Muscle of arm (tissue), 1 donor: ENCODE measurements at regions not wholly inside any gene's neighbourhood (a gene's known extent, or its start where the extent isn't known, plus 50 kb on each side); places are given as distances from the start of the nearest gene placed in this dataset.
"Not testable (repeated sequence)": the region's sequence is repeated elsewhere in the genome, so short reads cannot be mapped to it uniquely, and the experiment has no call there.

Source experiments
- DNase-seq: peaks from one replicate; pipeline ENCODE4 v3.0.0-alpha.2; 2013

DNA sequence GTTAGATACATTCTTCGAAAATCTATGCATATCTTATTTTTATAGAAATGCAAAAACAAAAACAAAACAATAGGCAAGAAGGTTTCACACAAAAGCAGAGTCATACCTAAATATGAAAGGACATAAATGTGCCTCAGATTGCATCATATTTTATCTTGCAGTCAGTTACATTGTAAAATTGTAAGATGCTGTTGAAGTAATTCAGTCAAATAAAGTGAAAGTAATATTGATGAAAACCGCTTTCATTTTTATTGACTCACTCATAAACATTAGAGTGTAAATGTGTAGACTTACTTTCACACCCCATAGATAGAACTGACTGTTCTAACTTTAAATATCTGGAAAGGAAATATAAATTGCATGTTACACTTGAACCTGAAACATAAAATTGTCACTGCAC is 931.5 kb upstream of the NUDT12 start:
- DNase-seq: no peak

DNA sequence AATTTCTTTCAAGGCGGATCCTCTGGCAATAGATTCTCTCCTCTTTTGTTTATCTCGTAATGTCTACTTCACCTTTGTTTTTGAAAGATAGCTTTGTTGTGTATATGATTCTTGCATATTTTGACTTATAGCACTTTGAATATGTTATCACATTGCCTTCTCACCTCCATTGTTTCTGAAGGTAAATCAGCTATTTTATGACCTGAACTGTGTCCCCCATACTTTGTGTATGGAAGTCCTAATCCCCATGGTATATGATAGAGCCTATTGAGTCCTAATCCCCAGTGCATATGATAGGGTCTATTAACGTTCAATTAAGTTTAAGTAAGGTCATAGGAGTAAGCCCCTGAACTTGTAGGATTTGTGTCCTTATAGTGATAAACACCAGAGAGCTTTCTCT is 910.2 kb upstream of the NUDT12 start:
- no peak for DNase-seq

DNA sequence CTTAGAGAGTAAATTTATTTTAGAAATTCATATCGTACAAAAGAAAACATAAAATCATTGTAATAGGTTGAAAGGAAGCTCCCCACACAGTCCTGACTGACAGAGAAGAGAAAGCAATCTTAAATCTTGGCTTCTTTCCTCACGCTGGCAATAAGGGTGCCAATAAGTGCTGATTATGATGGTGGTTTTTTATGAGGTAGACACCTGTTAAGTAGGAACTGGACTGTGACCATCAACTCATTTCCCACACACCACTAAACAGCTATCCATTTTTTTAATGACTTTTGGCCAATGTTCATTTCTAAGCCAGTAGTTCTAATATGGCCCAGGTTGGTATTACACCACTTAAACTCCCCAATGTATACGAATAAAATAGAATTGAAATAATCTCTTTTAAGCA is 893.5 kb upstream of the NUDT12 start:
- no peak for DNase-seq

DNA sequence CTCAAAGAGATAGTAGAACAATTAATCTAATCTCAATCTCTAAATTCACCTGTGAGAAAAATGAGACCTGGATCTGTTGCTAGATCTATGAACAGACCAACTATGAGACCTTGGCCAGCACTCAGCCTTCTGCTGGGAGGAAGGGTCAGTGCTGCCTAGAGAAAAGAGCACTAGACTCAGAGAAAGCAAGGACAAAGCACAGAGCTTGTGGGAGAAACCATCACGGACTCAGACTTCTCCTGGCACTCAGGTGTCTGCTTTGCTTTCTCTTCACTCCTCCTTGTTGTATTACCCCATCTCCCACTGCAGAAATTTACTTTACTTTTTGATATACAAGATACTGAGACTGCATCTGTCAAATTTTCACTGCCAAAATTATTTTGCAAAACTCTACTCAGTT is 890.0 kb upstream of the NUDT12 start:
- no peak for DNase-seq

DNA sequence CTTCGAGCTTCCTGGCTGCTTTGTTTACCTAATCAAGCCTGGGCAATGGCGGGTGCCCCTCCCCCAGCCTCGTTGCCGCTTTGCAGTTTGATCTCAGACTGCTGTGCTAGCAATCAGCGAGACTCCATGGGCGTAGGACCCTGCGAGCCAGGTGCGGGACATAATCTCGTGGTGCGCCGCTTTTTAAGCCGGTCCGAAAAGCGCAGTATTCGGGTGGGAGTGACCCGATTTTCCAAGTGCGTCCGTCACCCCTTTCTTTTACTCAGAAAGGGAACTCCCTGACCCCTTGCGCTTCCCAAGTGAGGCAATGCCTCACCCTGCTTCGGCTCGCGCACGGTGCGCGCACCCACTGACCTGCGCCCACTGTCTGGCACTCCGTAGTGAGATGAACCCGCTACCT is 889.3 kb upstream of the NUDT12 start:
- DNase-seq: not testable (repeated sequence)

DNA sequence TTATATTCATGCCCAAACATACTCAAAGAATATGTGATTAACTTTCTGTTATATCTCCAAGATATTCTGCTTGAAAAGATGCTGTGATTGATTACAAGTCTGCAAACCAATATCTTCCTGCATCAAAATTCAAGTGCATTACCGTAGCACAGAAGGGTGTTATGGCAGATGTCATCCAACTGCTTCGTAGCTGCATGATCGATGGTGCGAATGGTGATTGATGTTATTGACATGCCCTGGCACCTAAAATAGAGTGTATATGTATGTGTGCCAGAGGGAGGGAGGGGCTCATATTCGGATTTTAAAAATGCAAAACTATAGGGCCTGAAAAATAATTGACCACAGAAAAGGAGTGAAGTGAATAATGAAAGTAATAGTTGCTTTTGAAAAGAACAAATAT is 882.1 kb upstream of the NUDT12 start:
- no peak for DNase-seq

DNA sequence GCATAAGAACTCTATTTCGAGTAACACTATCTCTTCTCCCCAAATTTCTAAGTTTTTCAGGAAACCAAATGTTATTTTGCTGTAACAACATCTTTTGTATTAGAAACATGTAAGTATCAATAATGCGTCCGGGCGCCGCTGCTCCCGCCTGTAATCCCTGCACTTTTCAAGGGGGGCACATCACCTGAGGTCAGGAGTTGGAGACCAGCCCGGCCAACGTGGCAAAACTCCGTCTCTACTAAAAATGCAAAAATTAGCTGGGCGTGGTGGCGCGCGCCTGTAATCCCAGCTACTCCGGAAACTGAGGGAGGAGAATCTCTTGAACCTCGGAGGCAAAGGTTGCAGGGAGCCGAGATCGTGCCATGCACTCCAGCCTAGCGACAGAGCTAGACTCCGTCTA is 881.1 kb upstream of the NUDT12 start:
- DNase-seq: no peak

DNA sequence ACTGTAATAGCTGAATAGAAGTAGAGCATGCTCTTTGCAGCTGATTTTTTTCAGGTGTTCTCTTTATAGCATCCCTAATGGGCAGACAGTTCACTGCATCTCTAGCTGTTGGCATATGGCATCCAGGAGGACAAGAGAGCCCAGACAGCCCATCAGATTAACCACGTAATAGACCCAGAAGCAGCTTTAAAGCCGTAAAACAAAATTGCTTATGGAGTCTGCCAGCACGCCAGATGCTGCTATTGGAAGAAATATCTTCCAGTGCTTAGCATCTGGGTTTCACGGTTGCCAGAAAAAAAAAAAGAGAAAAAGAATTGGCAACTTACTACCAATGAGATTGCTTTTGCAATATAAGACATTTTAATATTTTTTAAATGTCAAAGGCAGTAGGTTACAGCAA is 869.4 kb upstream of the NUDT12 start:
- DNase-seq: peak; percentile 71

DNA sequence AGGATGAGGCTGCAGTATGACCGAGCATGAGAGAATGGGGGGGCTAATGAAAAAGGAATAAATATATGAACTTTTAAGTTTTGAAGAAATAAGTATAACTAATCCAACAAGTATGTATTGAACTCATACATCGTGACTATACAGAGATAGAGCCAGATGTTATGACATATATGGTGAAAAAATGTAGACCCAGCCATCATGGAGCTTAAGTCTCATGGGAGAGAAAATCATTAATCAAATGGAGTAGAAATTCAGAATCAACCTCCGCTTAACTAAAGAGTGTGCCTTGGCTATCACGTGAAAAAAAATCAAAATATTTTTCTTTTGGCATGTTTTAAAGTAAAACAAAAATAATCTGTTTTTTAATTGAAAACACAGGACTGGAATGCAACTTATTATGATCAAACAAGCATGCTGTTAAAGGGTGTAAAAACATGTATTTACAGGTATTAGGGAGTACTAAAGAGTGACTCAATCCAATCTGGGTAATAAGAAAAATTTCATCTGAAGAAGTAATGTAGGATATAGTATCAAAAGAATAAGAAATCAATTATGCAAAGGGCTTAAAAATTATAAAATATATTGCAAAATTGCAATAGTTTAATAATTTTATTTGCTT is 868.5 kb upstream of the NUDT12 start:
- peak; percentile 21 for DNase-seq

DNA sequence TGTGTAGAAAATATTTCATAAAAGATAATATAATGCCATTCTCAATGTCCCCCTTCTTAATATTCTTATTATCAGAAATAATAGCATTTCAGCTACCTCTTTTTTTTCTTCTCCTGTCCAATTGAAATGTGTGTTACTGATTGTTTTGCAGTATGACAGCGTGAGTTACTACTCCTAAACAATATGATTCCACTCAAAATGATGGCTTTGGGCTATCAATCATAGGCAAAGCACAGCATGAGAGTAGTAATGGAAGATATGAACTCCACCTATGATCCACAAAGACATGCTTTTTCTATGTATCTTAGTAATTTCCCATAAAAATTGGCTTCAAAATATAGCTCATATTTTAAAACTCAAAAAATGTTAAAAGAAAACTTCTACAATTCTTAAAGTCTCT is 867.3 kb upstream of the NUDT12 start:
- no peak for DNase-seq

DNA sequence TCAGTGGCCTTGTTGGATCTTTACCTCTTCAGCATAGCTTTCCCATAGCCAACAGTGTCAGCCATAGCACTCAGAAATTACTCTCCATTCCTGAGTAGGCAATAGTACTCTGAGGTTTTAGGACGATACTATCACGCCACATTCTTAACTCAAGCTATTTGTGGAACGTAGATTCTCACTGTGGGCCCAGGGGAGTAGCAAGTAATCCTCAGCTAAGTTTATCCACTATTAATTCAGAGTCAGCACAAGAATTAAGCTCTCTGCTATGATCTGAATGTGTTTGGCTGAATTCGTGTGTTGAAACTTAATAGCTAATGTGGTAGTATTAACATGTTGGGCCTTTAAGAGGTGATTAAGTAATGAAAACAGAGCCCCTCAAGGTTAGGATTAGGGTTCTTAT is 858.8 kb upstream of the NUDT12 start:
- no peak for DNase-seq

DNA sequence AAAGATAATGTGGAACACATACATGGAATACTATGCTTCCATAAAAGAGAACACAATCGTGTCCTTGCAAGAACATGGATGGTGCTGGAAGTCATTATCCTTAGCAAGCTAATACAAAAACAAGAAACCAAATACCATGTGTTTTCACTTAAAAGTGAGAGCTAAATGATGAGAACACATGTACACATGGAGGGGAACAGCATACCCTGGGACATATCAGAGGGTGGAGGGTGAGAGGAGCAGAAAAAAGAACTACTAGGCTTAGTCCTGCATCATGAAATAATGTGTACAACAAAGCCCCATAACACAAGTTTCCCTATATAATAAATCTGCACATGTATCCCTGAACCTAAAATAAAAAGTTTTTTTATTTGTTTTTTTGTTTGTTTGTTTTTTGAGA is 855.5 kb upstream of the NUDT12 start:
- DNase-seq: no peak

DNA sequence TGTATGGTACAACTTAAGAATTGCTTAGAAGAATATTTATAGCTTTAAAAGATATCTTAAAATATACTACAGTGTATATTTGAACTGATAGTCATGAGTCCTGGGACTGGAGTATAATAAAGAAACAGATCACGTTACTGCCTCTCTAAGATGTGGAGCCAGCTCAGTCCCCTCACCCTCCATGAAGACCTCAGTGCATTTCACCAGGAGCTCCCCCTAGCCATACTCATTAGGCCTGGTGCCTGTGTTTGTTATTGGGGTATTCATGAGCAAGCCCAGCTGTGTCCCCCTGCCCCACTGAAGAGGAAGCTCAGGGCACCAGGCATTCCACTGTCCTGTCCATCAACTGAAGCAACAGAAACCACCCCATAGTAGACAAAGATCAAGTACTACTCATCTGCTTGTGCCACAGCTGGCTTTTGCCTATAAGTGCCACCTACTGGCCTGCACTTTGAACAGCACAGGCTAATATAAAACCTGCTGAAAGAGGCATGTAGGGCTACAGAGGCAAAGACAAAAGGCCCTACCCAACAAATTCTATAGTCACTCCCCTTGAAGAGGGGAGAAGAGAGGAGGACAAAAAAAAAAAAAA is 850.2 kb upstream of the NUDT12 start:
- DNase-seq: no peak

DNA sequence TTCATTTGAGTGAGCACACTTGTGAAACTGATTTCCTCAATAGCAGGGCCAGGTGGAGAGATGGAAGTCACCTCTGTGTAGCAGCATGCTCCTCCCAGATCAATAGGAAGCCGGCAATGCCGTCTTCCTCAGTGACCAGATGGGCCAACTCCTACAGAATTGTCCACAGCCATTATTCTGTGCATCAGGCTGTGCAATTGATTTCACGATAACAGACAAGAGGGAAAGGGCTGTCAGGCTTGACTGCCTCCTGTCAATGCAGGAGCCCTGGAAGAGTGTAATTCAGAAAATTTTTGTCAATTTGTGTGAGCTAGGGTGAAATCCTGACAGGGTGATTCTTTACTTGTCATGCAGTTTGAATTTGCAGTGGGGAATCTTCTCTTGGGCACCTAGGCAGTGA is 838.4 kb upstream of the NUDT12 start:
- DNase-seq: no peak

DNA sequence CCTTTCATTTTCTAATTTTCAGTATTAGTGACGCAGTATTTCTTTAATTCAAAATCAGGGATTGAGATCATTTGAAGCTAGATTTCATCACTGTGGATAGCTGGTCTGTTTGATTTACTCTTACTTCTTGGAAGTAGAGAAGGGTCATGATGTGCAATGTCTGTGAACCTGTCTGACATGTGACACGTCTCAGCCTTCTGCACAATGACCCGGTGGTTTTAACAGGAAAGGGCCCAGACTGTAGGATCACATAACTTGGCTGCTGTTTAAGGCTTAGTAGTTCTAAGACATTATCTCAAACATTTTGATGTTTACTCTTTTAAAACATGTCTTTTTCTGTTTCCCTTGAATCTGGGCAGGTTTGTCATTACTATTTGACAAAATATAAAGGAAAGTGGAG is 823.3 kb upstream of the NUDT12 start:
- no peak for DNase-seq

DNA sequence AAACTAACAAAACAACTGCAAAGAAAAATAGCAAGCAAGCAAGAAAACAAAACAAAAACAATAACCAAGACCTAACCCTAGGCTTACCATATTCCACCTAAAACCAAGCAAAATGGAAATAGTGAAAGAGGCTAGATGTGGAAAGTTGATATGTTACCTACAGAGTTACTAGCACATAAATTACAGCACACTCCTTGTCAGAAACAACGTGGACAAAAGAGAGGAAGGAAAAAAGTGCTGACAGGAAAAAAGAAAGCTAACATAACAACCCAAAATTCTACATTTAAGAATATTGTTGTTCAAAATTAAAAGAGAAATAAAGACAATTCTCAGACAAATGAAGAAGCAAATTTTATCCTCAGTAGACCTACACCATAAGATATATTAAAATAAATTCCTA is 812.8 kb upstream of the NUDT12 start:
- no peak for DNase-seq

DNA sequence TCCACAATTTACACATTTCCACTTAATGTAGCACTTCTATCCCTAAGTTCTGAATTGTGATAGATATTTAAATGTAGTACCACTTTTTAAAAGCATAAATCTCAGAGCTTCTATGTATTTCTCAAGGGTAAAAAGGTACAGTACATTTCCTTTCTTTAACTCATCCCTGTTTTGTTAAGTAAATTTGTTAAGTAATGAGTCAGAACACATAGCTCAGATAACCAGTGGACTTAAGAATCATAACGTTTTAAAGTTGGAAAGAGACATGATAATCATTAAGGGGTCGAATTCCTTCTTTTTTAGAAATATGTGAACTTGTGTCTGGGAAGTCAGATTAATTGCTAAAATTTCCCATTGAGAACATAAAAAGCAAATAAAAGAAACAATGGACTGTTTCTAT is 810.2 kb upstream of the NUDT12 start:
- DNase-seq: no peak

DNA sequence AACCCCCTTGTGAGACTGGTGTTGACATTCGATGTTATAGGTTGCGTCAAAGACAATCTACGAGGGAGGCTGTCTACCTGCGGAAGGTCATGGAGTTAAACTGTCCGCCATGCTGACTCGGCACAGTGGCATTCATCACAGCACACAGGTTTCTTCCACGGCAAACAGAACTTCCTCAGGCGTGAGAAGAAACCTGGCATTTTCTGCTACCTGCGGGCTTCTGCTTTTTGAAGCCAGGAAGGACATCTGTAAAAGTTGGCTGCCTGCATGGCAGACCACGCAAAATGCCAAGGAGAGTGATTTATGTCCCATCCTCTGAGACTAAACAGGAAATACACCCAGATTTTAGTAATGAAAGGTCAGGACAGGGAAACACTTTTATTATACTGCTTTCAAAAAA is 809.8 kb upstream of the NUDT12 start:
- DNase-seq: no peak

DNA sequence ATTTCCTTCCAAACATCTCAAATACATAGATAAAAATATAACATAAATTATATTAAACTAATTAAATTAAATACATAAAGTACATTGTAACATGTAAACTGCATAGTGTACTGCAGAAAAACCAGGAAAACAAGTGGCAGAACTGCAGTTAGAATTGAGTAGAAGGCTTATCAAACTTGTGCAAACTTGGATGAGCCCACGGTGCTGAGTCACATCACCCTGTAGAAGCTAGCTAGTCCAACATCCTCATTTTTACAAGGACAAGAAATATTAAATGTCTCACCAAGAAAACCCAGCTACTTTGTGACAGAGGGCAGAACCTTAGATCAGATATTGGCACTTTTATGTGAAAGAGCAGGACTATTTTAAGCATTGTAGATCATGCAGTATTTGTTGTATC is 807.9 kb upstream of the NUDT12 start:
- no peak for DNase-seq

DNA sequence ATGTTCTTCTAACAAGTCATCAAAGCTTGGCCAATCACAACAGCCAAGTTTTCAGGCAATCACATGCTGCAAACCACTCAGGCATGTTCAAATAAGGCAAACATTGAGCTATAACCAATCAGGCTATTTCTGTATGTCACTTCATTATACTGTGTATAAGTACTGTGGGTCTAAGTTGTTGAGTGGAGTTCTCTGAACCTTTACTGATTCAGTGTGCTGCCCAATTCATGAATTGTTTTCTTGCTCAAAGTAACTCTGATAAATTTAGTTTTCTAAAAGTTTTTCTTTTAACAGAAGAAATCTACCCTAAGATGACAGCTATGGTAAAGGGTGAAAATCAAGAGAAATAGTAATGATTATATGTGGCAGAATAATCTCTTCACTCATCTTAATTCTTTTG is 805.4 kb upstream of the NUDT12 start:
- no peak for DNase-seq

DNA sequence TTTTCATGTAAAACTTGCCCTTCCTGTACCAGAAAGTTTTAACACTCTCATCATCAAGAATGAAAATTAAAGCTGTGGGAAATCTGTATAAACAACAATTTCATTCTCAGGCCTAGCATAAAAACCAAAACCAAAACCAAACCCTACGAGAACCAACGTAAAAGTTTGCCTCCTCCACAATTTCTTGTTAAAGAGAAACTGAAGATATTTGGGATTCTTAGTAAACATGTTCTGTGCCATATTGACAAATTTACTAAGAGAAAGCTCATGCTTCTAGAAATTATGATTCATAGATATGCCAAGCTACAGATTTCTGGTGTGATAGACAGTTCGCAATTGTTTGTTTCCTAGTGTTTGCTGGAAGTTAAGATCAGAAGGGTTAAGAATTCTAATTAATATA is 801.0 kb upstream of the NUDT12 start:
- no peak for DNase-seq

DNA sequence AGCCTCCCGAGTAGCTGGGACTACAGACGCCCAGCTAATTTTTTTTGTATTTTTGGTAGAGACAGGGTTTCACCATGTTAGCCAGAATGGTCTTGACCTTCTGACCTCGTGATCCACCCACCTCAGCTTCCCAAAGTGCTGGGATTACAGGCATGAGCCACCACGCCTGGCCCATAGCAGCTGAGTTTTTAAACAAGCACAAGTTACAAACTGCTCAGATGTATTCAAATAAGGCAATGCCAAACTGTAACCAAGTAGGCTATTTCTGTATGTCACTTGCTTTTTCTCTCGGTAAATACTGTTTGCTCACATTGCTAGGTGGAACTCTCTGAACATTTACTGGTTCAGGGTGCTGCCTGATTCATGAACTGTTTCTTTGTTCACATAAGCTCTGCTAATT is 799.3 kb upstream of the NUDT12 start:
- DNase-seq: no peak

DNA sequence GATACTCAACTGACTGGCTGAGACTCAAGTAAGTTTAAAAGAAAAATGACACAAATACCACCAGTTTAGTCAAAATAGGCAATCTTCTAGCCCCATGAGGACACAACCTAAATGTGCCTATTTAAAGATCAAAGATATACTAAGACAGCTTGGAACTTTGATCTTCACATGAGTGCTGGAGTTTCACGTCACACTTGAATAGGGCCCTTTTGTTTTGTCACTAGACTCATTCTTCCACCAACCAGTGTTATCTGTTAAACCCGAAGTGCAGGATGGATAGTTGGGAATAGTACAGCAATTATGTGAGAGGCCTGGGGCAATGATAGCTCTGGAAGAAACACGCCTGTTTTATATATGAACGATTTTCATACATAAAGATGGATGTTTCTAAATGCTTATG is 792.8 kb upstream of the NUDT12 start:
- DNase-seq: no peak

DNA sequence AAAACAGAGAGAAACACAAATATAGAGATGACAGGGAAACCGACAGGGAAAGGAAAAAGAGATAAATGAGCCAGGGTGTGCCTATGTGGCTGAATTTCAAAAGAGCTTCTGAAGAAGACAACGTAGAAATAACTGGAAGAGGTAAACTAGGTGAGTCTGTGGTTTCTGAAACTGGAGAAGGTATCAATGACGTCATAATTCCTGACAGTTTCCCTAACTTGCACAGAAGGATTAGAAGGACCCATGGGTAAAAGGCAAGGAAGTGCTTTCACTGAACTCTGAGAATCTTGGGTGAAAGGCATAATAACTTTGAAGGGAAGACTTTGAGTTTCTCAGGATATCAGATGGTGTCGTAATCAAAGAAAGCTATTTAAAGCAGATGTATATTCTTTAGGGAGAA is 790.8 kb upstream of the NUDT12 start:
- DNase-seq: peak; percentile 5

DNA sequence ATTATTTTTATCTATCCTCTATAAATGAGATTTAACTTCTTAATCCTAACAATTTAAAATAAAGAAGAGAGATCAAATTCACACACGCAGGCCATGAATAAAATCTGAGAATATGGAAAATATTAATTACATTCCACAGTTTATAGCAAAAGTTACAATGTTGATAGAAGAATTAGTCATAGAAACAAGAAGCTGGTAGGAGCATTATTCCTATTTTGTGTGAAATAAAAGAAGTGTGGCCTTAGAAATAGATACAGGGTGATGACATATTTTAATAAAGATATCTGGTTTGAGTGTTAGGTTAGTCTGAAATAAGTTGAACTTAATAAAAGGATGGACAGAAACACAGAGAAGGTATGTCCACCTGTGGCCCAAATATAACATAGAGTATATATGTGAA is 790.4 kb upstream of the NUDT12 start:
- no peak for DNase-seq
